GM12878 (cell line): ENCODE measurements at regions not wholly inside any gene's neighbourhood (a gene's known extent, or its start where the extent isn't known, plus 50 kb on each side); places are given as distances from the start of the nearest gene placed in this dataset.
A peak's percentile ranks its signal among the peaks of the same experiment; 100 is the strongest.

Source experiments
- ATAC-seq: fragments of 200-7000 bp; cut with Tn5 transposase; 3 replicates; pipeline ENCODE4 v1.9.1; 2020; ENCODE audit warnings: mild to moderate bottlenecking, moderate library complexity
- BruUV-seq: library from RNA; stranded (reverse); fragments of 400-500 nt; replicated peaks from 2 replicates; lab custom pipeline; 2021; lab: Mats Ljungman, UMichigan
- CTCF ChIA-PET: fragments of 300-600 bp; sonication (Branson Sonifier 250); formaldehyde crosslinking; extraction: SDS; loops from one replicate; lab custom pipeline; 2021; ENCODE audit warnings: inconsistent platforms; lab: Yijun Ruan, JAX
- POLR2A ChIA-PET: fragments of 350-600 bp; formaldehyde crosslinking; extraction: SDS; loops from one replicate; lab custom pipeline; 2021; ENCODE audit warnings: inconsistent platforms; lab: Charles Lee
- RAD21 ChIA-PET: fragments of 300-600 bp; sonication (Branson Sonifier 250); formaldehyde crosslinking; loops from one replicate; lab custom pipeline; 2023; ENCODE audit warnings: antibody characterized with exemption; ENCODE audit not compliant: unreplicated experiment; lab: Charles Lee
- SMC1A ChIA-PET: fragments of 300-600 bp; sonication (Branson Sonifier 250); formaldehyde crosslinking; loops from one replicate; lab custom pipeline; 2023; ENCODE audit not compliant: unreplicated experiment, uncharacterized antibody; lab: Charles Lee
- DNase-seq: peaks from one replicate; pipeline ENCODE4 v3.0.0-alpha.2; 2011; ENCODE audit warnings: low read depth, low spot score
- FAIRE-seq: peaks from 3 replicates; lab custom pipeline; 2011; peaks lifted over from hg19 to GRCh38; lab: Jason Lieb, UNC
- H2AFZ ChIP-seq: 2 replicates; pipeline ENCODE4 v1.6.0; 2011; ENCODE audit warnings: low read depth, low read length, control low read depth; ENCODE audit not compliant: control insufficient read depth
- H3K27ac ChIP-seq: 2 replicates; pipeline ENCODE4 v1.5.1; 2011; ENCODE audit warnings: control low read depth; ENCODE audit not compliant: control insufficient read depth, insufficient read depth
- H3K27me3 ChIP-seq, 2 experiments: replicated peaks in 1 of 2; 2 replicates each; pipeline versions ENCODE4 v1.6.0 to v1.6.1; 2011; ENCODE audit warnings: low read length in 1 of 2; ENCODE audit not compliant: control insufficient read depth in 2 of 2, insufficient read depth in 2 of 2
- H3K36me3 ChIP-seq, 2 experiments: 2 replicates each; pipeline ENCODE4 v1.5.1; 2011; ENCODE audit warnings: low read length in 1 of 2; ENCODE audit not compliant: control insufficient read depth in 2 of 2, insufficient read depth in 2 of 2
- H3K4me1 ChIP-seq: 2 replicates; pipeline ENCODE4 v1.6.1; 2011; ENCODE audit warnings: mild to moderate bottlenecking, low read length, moderate library complexity, mixed read lengths; ENCODE audit not compliant: control insufficient read depth, insufficient read depth
- H3K4me2 ChIP-seq: 2 replicates; pipeline ENCODE4 v1.6.0; 2011; ENCODE audit warnings: control low read depth; ENCODE audit not compliant: control insufficient read depth, insufficient read depth
- H3K4me3 ChIP-seq: fragments of 200-600 bp; sonication (generic); 2 replicates; pipeline ENCODE4 v1.5.1; 2016
- H3K79me2 ChIP-seq: 2 replicates; pipeline ENCODE4 v1.6.0; 2011; ENCODE audit warnings: low read length; ENCODE audit not compliant: control insufficient read depth, insufficient read depth
- H3K9ac ChIP-seq: 2 replicates; pipeline ENCODE4 v1.8.0; 2011; ENCODE audit warnings: low read length, control low read depth, mixed read lengths; ENCODE audit not compliant: control insufficient read depth, insufficient read depth
- H3K9me3 ChIP-seq: replicated peaks from 3 replicates; pipeline ENCODE4 v1.5.1; 2011; ENCODE audit warnings: mild to moderate bottlenecking, low read length; ENCODE audit not compliant: control insufficient read depth, insufficient read depth
- H4K20me1 ChIP-seq: 2 replicates; pipeline ENCODE4 v1.6.0; 2011; ENCODE audit not compliant: control insufficient read depth, insufficient read depth
- CREM ChIP-seq: IDR thresholded peaks from 2 replicates; pipeline ENCODE4 v1.6.1; 2014; ENCODE audit warnings: antibody characterized with exemption, low read depth
- E2F8 ChIP-seq: fragments of 450-650 bp; IDR thresholded peaks from 2 replicates; pipeline ENCODE4 v1.6.1; 2018; ENCODE audit warnings: mild to moderate bottlenecking, low read depth, moderate library complexity; ENCODE audit not compliant: partially characterized antibody
- EZH2 ChIP-seq: IDR thresholded peaks from 2 replicates; pipeline ENCODE4 v1.6.1; 2012; ENCODE audit warnings: low read depth, mild to moderate bottlenecking, control low read depth, inconsistent platforms, low read length, borderline replicate concordance; ENCODE audit not compliant: control insufficient read depth
- FOXK2 ChIP-seq: fragments of 450-650 bp; IDR thresholded peaks from 2 replicates; pipeline ENCODE4 v1.6.1; 2017; ENCODE audit warnings: mild to moderate bottlenecking, moderate library complexity
- IRF5 ChIP-seq: fragments of 450-650 bp; IDR thresholded peaks from 2 replicates; pipeline ENCODE4 v1.6.1; 2017; ENCODE audit warnings: borderline replicate concordance
- NFYB ChIP-seq: IDR thresholded peaks from 2 replicates; pipeline ENCODE4 v1.6.1; 2011; ENCODE audit warnings: low read depth, mild to moderate bottlenecking, low read length, improper control_type of control experiment, moderate library complexity; ENCODE audit not compliant: insufficient read depth
- PML ChIP-seq: IDR thresholded peaks from 2 replicates; pipeline ENCODE4 v1.6.1; 2012; ENCODE audit warnings: low read length, inconsistent platforms
- SUZ12 ChIP-seq: fragments of 200-600 bp; sonication (generic); IDR thresholded peaks from one replicate; pipeline ENCODE4 v1.6.1; 2018; ENCODE audit warnings: antibody characterized with exemption, mild to moderate bottlenecking; ENCODE audit not compliant: unreplicated experiment
- TARDBP ChIP-seq: IDR thresholded peaks from 2 replicates; pipeline ENCODE4 v1.6.1; 2016; ENCODE audit warnings: borderline replicate concordance
- ZBED1 ChIP-seq: IDR thresholded peaks from 2 replicates; pipeline ENCODE4 v1.6.1; 2016; ENCODE audit warnings: borderline replicate concordance
- WGBS: methylation state at CpG from one replicate; pipeline ENCODE4 v1.1.6; 2016; ENCODE audit warnings: low lambda C conversion rate; ENCODE audit not compliant: insufficient replicate concordance, insufficient coverage; ENCODE audit errors: missing lambda C conversion rate; 5-methylcytosine and 5-hydroxymethylcytosine counted together
- in situ Hi-C: fragments of 300-500 bp; cut with MboI; formaldehyde crosslinking; loops from 9 replicates; pipeline ENCODE4 v1.14.3; 2018; ENCODE audit warnings: mixed read lengths
- intact Hi-C: fragments of 100-400 bp; cut with micrococcal nuclease; formaldehyde crosslinking; loops from one replicate; pipeline ENCODE4 v1.14.2; 2022; ENCODE audit not compliant: unreplicated experiment

DNA sequence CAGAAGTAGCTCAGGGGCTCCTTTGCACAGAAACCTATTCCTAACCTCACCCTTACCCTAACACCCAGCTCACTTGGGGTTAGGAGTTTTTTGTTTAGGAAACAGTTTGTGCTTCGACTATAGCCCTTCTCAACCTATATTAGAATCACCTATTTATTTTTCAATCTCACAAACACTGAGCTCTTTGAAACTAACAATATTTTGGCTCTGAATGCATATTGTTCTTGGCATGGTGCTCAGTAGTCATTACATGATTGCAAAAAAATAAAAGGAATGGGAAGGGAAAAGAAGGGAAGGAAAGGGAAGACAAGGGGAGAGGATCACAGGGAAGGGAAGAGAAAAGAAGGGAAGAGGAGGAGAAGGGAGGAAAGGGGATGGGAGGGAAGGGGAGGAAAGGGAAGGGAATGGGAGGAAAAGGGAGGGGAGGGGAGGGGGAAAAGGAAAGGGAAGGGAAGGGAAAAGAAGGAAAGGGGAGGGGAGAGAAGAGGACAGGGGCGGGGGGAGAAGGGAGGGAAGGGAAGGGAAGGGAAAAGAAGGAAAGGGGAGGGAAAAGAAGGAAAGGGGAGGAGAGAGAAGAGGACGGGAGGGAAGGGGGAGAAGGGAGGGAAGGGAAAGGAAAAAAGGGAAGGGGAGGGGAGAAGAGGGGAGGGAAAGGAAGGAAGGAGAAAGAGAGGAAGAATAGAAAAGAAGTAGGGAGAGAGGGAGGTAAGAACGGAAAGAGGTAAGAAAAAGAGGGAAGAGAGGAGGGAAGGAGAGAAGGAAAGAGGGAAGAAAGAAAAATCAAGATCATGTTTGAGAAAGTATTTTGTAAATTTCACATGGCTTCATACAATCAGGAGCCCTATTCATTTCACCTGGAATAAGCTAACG is 484.1 kb upstream of the NFIA start (continued):
- no peak for TF ChIP-seq CREM
- TF ChIP-seq, all 136 proteins: peak for 0

GRCh38 chr1:60596791-60597750 is 485.3 kb upstream of the NFIA start:
- no TSS peak for BruUV-seq
- no peak overlapping the region for H3K4me2 ChIP-seq

GRCh38 chr1:60591583-60591982 is 490.8 kb upstream of the NFIA start:
- H3K9ac ChIP-seq: no peak overlapping the region
- ChIA-PET RAD21 (no interaction called here), POLR2A (no interaction called here), CTCF (no interaction called here), SMC1A (no interaction called here)
- H3K9me3 ChIP-seq: no peaks in the 10 kb centered on the region
- no peak overlapping the region for H3K4me2 ChIP-seq
- BruUV-seq: no TSS peak
- no peak overlapping the region for H3K27ac ChIP-seq
- no peak for ATAC-seq
- in situ Hi-C loops (no loop called here), intact Hi-C loops (no loop called here)
- H4K20me1 ChIP-seq: no peaks in the 10 kb centered on the region
- no peak overlapping the region for H3K4me3 ChIP-seq
- no peak for DNase-seq
- H3K4me1 ChIP-seq: no peaks in the 10 kb centered on the region
- H3K79me2 ChIP-seq: no peaks in the 10 kb centered on the region
- no peaks in the 10 kb centered on the region for H3K36me3 ChIP-seq
- H2AFZ ChIP-seq: no peak overlapping the region
- WGBS: 96% methylated on average over 1 of the region's 1 CpG
- no peaks in the 10 kb centered on the region for H3K27me3 ChIP-seq
- no peak for FAIRE-seq
- TF ChIP-seq EZH2 (no peak), PML (no peak), SUZ12 (no peak), E2F8 (no peak), ZBED1 (no peak), FOXK2 (no peak), IRF5 (no peak)

More at GRCh38 chr1:60596791-60597750, 485.3 kb upstream of the NFIA start:
- Histone ChIP-seq H3K9me3 (no peaks in the 10 kb centered on the region), H4K20me1 (no peaks in the 10 kb centered on the region), H2AFZ (no peak overlapping the region), H3K27me3 (no peaks in the 10 kb centered on the region), H3K79me2 (no peaks in the 10 kb centered on the region), H3K9ac (no peak overlapping the region), H3K4me3 (no peak overlapping the region), H3K36me3 (no peaks in the 10 kb centered on the region), H3K27ac (no peak overlapping the region), H3K4me1 (no peaks in the 10 kb centered on the region)
- FAIRE-seq (no peak), ATAC-seq (no peak), DNase-seq (no peak)
- 11% methylated on average over 8 of the region's 8 CpGs for WGBS
- CTCF ChIA-PET: no interaction called here
- SMC1A ChIA-PET: no interaction called here
- POLR2A ChIA-PET: no interaction called here
- in situ Hi-C loops: no loop called here
- RAD21 ChIA-PET: no interaction called here
- intact Hi-C loops: no loop called here
- TF ChIP-seq NFYB (0 out of 2 replicates have a peak, but pooled peaks have one; percentile 13), TARDBP (no peak)
